IMR-90 (cell line): ENCODE measurements at regions not wholly inside any gene's neighbourhood (a gene's known extent, or its start where the extent isn't known, plus 50 kb on each side); places are given as distances from the start of the nearest gene placed in this dataset.

Source experiments
- ATAC-seq: fragments of 200-7000 bp; cut with Tn5 transposase; 2 replicates; pipeline ENCODE4 v1.9.1; 2020; ENCODE audit warnings: low read depth, mild to moderate bottlenecking, moderate library complexity
- BruUV-seq: library from RNA; stranded (reverse); fragments of 400-500 nt; replicated peaks from 2 replicates; lab custom pipeline; 2021; lab: Mats Ljungman, UMichigan
- CTCF ChIA-PET: fragments of 300-600 bp; formaldehyde crosslinking; extraction: SDS; loops from one replicate; lab custom pipeline; 2021; ENCODE audit warnings: antibody characterized with exemption; lab: Yijun Ruan, JAX
- POLR2A ChIA-PET: fragments of 300-600 bp; sonication (Branson Sonifier 250); formaldehyde crosslinking; loops from one replicate; lab custom pipeline; 2022; ENCODE audit warnings: antibody characterized with exemption; ENCODE audit not compliant: unreplicated experiment; lab: Charles Lee
- DNase-seq: peaks from one replicate; pipeline ENCODE4 v3.0.0; 2013
- H2AFZ ChIP-seq: replicated peaks from 2 replicates; pipeline ENCODE3; 2013; ENCODE audit warnings: low read length, mild to moderate bottlenecking; ENCODE audit not compliant: poor library complexity
- H2AK5ac ChIP-seq: 2 replicates; pipeline ENCODE4 v1.6.1; 2013; ENCODE audit warnings: low read depth, low read length, inconsistent platforms
- H2AK9ac ChIP-seq: replicated peaks from 2 replicates; pipeline ENCODE3; 2013; ENCODE audit warnings: mild to moderate bottlenecking, low read depth, low read length, moderate library complexity; ENCODE audit not compliant: poor library complexity
- H2BK120ac ChIP-seq: 2 replicates; pipeline ENCODE4 v1.6.1; 2013; ENCODE audit warnings: low read depth, low read length, inconsistent platforms
- H2BK15ac ChIP-seq: 3 replicates; pipeline ENCODE4 v1.6.1; 2013; ENCODE audit warnings: low read depth, low read length, inconsistent platforms
- H2BK20ac ChIP-seq: 2 replicates; pipeline ENCODE4 v1.6.1; 2013; ENCODE audit warnings: low read depth, mild to moderate bottlenecking, inconsistent platforms, low read length, moderate library complexity
- H2BK5ac ChIP-seq: 2 replicates; pipeline ENCODE4 v1.6.1; 2013; ENCODE audit warnings: mild to moderate bottlenecking, low read depth, low read length, inconsistent platforms; ENCODE audit not compliant: poor library complexity, severe bottlenecking
- H3K14ac ChIP-seq: replicated peaks from 2 replicates; pipeline ENCODE4 v1.6.1; 2013; ENCODE audit warnings: low read depth, low read length, inconsistent platforms
- H3K18ac ChIP-seq: 2 replicates; pipeline ENCODE4 v1.6.1; 2013; ENCODE audit warnings: low read depth, low read length, control low read depth
- H3K23ac ChIP-seq: 2 replicates; pipeline ENCODE4 v1.6.1; 2013; ENCODE audit warnings: low read depth, low read length, inconsistent platforms
- H3K27ac ChIP-seq: 2 replicates; pipeline ENCODE4 v1.5.1; 2013; ENCODE audit warnings: mild to moderate bottlenecking, control low read depth, low read length; ENCODE audit not compliant: insufficient read depth
- H3K27me3 ChIP-seq: 2 replicates; pipeline ENCODE4 v1.6.1; 2013; ENCODE audit warnings: low read length; ENCODE audit not compliant: control insufficient read depth, insufficient read depth
- H3K36me3 ChIP-seq: 2 replicates; pipeline ENCODE4 v1.6.1; 2013; ENCODE audit warnings: low read length, mixed read lengths; ENCODE audit not compliant: control insufficient read depth, insufficient read depth
- H3K4ac ChIP-seq: 2 replicates; pipeline ENCODE4 v1.6.1; 2013; ENCODE audit warnings: low read depth, low read length, inconsistent platforms
- H3K4me1 ChIP-seq: 2 replicates; pipeline ENCODE4 v1.6.1; 2013; ENCODE audit warnings: low read length, mixed read lengths; ENCODE audit not compliant: control insufficient read depth, insufficient read depth
- H3K4me2 ChIP-seq: 2 replicates; pipeline ENCODE4 v1.6.1; 2013; ENCODE audit warnings: low read depth, mild to moderate bottlenecking, control low read depth, low read length, moderate library complexity
- H3K4me3 ChIP-seq: 2 replicates; pipeline ENCODE4 v1.5.1; 2013; ENCODE audit warnings: low read depth, mild to moderate bottlenecking, control low read depth, low read length, moderate library complexity; ENCODE audit not compliant: insufficient read depth
- H3K56ac ChIP-seq: 2 replicates; pipeline ENCODE4 v1.6.1; 2013; ENCODE audit warnings: low read length, inconsistent platforms; ENCODE audit not compliant: insufficient read depth; ENCODE audit errors: extremely low read depth
- H3K79me1 ChIP-seq, 2 experiments: 2 replicates each; pipeline ENCODE4 v1.6.1; 2013; ENCODE audit warnings: low read length in 2 of 2, inconsistent platforms in 1 of 2, low read depth in 1 of 2
- H3K9ac ChIP-seq: 2 replicates; pipeline ENCODE4 v1.6.1; 2013; ENCODE audit warnings: low read depth, low read length, control low read depth
- H3K9me1 ChIP-seq: 2 replicates; pipeline ENCODE4 v1.6.1; 2013; ENCODE audit warnings: low read length, inconsistent platforms; ENCODE audit not compliant: insufficient read depth
- H3K9me3 ChIP-seq: 2 replicates; pipeline ENCODE4 v1.6.1; 2013; ENCODE audit warnings: low read length; ENCODE audit not compliant: control insufficient read depth, insufficient read depth
- H4K20me1 ChIP-seq: 2 replicates; pipeline ENCODE4 v1.6.1; 2013; ENCODE audit warnings: low read length, inconsistent platforms; ENCODE audit not compliant: insufficient read depth
- H4K5ac ChIP-seq: 2 replicates; pipeline ENCODE4 v1.6.1; 2013; ENCODE audit warnings: mild to moderate bottlenecking, low read depth, low read length, control low read depth
- H4K8ac ChIP-seq, 2 experiments: 2 replicates each; pipeline ENCODE4 v1.6.1; 2013; ENCODE audit warnings: low read depth in 2 of 2, low read length in 2 of 2, control low read depth in 1 of 2, inconsistent platforms in 1 of 2
- H4K91ac ChIP-seq: 2 replicates; pipeline ENCODE4 v1.6.1; 2013; ENCODE audit warnings: low read depth, low read length, inconsistent platforms; ENCODE audit not compliant: insufficient read depth
- CEBPB ChIP-seq: IDR thresholded peaks from 2 replicates; pipeline ENCODE4 v1.6.1; 2012; ENCODE audit warnings: low read depth, low read length, improper control_type of control experiment
- FOS ChIP-seq: fragments of 150-350 bp; IDR thresholded peaks from 2 replicates; pipeline ENCODE4 v1.6.1; 2016; ENCODE audit warnings: low read depth, low read length
- POLR2A ChIP-seq: IDR thresholded peaks from 2 replicates; pipeline ENCODE4 v1.6.1; 2012; ENCODE audit warnings: mild to moderate bottlenecking, low read depth, low read length
- RCOR1 ChIP-seq: IDR thresholded peaks from 2 replicates; pipeline ENCODE4 v1.6.1; 2012; ENCODE audit warnings: mild to moderate bottlenecking, low read length, improper control_type of control experiment; ENCODE audit not compliant: insufficient replicate concordance
- WGBS, 2 experiments: methylation state at CpG; one replicate each; pipeline versions ENCODE4 v1.1.5 to v1.1.7; 2013; ENCODE audit warnings: missing lambda C conversion rate in 2 of 2; ENCODE audit not compliant: insufficient read length in 1 of 2; ENCODE audit errors: extremely low coverage in 2 of 2; 5-methylcytosine and 5-hydroxymethylcytosine counted together
- dilution Hi-C: fragments of 300-500 bp; cut with HindIII; formaldehyde crosslinking; loops from one replicate; pipeline ENCODE4 v1.14.3; 2018; ENCODE audit warnings: low sequenced_read_pairs; ENCODE audit not compliant: unreplicated experiment
- in situ Hi-C: fragments of 300-500 bp; cut with MboI; formaldehyde crosslinking; loops from 3 replicates; pipeline ENCODE4 v1.14.3; 2019; ENCODE audit warnings: low sequenced_read_pairs, inconsistent platforms, mixed read lengths
- intact Hi-C: fragments of 100-400 bp; cut with micrococcal nuclease; formaldehyde crosslinking; loops from 2 replicates; pipeline ENCODE4 v1.10.0; 2022
- TF ChIP-seq, protein P1 (sequence below): conservative IDR thresholded peaks from 2 replicates; pipeline ENCODE4 v1.5.1; 2012; ENCODE audit warnings: mild to moderate bottlenecking, low read depth, low read length, improper control_type of control experiment

- H3K4me1 ChIP-seq = no peaks in the 10 kb centered on the region
- dilution Hi-C loops (no loop called here), in situ Hi-C loops (no loop called here), intact Hi-C loops (no loop called here)
- no peak overlapping the region for H3K56ac ChIP-seq
- no peak overlapping the region for H3K9ac ChIP-seq
- H4K8ac ChIP-seq = no peak overlapping the region
- ATAC-seq (peak; percentile 60), DNase-seq (peak; percentile 38)
- H2BK15ac ChIP-seq = no peak overlapping the region
- no peaks in the 10 kb centered on the region for H3K79me1 ChIP-seq
- H3K4me2 ChIP-seq = no peak overlapping the region
- TF ChIP-seq CEBPB = no peak
- no peak for TF ChIP-seq POLR2A
- TF ChIP-seq, protein P1, sequence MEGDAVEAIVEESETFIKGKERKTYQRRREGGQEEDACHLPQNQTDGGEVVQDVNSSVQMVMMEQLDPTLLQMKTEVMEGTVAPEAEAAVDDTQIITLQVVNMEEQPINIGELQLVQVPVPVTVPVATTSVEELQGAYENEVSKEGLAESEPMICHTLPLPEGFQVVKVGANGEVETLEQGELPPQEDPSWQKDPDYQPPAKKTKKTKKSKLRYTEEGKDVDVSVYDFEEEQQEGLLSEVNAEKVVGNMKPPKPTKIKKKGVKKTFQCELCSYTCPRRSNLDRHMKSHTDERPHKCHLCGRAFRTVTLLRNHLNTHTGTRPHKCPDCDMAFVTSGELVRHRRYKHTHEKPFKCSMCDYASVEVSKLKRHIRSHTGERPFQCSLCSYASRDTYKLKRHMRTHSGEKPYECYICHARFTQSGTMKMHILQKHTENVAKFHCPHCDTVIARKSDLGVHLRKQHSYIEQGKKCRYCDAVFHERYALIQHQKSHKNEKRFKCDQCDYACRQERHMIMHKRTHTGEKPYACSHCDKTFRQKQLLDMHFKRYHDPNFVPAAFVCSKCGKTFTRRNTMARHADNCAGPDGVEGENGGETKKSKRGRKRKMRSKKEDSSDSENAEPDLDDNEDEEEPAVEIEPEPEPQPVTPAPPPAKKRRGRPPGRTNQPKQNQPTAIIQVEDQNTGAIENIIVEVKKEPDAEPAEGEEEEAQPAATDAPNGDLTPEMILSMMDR = 0 out of 2 replicates have a peak, but pooled peaks have one; percentile 8
- TF ChIP-seq FOS = no peak
- peak; percentile 56 for TF ChIP-seq RCOR1
- BruUV-seq = no TSS peak
- no peak overlapping the region for H3K18ac ChIP-seq
- H2AK9ac ChIP-seq = no peak overlapping the region
- no peak overlapping the region for H2BK20ac ChIP-seq
- H4K20me1 ChIP-seq = no peaks in the 10 kb centered on the region
- no peak overlapping the region for H2BK5ac ChIP-seq
- no peaks in the 10 kb centered on the region for H3K9me1 ChIP-seq
- no peak overlapping the region for H3K27ac ChIP-seq
- no peak overlapping the region for H2AK5ac ChIP-seq
- ChIA-PET CTCF (interaction anchor here (0.9 to 1.0 kb wide), 2 partner anchors 11 to 21 kb away, joined by 3 read pairs; no protein-coding TSS in a partner anchor), POLR2A (no interaction called here)
- no peaks in the 10 kb centered on the region for H3K36me3 ChIP-seq
- H3K4me3 ChIP-seq = no peak overlapping the region
- H3K14ac ChIP-seq = no peak overlapping the region
- WGBS, 2 experiments = 29% methylated on average over 4 of the region's 9 CpGs; no CpG with 5 or more reads in 1 of the 2 experiments
- no peak overlapping the region for H2BK120ac ChIP-seq
- no peaks in the 10 kb centered on the region for H3K27me3 ChIP-seq
- no peak overlapping the region for H4K91ac ChIP-seq
- H3K23ac ChIP-seq = no peak overlapping the region
- H3K9me3 ChIP-seq = peaks cover 3% of the 10 kb centered on the region; the same call in 1 of the 2 replicates
- H3K4ac ChIP-seq = no peak overlapping the region
- H4K5ac ChIP-seq = no peak overlapping the region
- no peak overlapping the region for H2AFZ ChIP-seq
Measured at GRCh38 chr11:109641549-109641948, 219.6 kb downstream of the C11orf87 start.
